Prostate gland (tissue), 2 donors: ENCODE measurements at regions not wholly inside any gene's neighbourhood (a gene's known extent, or its start where the extent isn't known, plus 50 kb on each side); places are given as distances from the start of the nearest gene placed in this dataset.

Source experiments
- DNase-seq: peaks from one replicate; pipeline ENCODE4 v3.0.0-alpha.2; 2019; ENCODE audit warnings: low spot score
- H3K27ac ChIP-seq, 2 donors: fragments of 200-600 bp; sonication (generic); 2 replicates each; pipeline ENCODE4 v1.5.1; 2017 to 2019
- H3K27me3 ChIP-seq: fragments of 200-600 bp; sonication (generic); replicated peaks from 2 replicates; pipeline ENCODE4 v1.5.1; 2019; ENCODE audit not compliant: insufficient read depth
- H3K36me3 ChIP-seq, 2 donors: fragments of 200-600 bp; sonication (generic); 1 replicate in 1 of 2; 2 replicates in 1 of 2; pipeline versions ENCODE4 v1.5.1 to v1.8.1; 2017 to 2019
- H3K4me1 ChIP-seq: fragments of 200-600 bp; sonication (generic); replicated peaks from 2 replicates; pipeline ENCODE4 v1.5.1; 2019
- H3K4me3 ChIP-seq, 2 donors: fragments of 200-600 bp; sonication (generic); 2 replicates each; pipeline ENCODE4 v1.5.1; 2017 to 2019
- H3K9me3 ChIP-seq: fragments of 200-600 bp; sonication (generic); 2 replicates; pipeline ENCODE4 v1.5.1; 2017
- POLR2A ChIP-seq: fragments of 450-650 bp; IDR thresholded peaks from one replicate; pipeline ENCODE4 v1.6.1; 2016; ENCODE audit warnings: antibody characterized with exemption, mild to moderate bottlenecking
- POLR2AphosphoS5 ChIP-seq: sonication (generic); formaldehyde crosslinking; IDR thresholded peaks from one replicate; pipeline ENCODE4 v1.6.1; 2017; ENCODE audit warnings: antibody characterized with exemption
- WGBS: methylation state at CpG from one replicate; pipeline ENCODE4 v1.1.5; 2018; 5-methylcytosine and 5-hydroxymethylcytosine counted together
- intact Hi-C: fragments of 100-400 bp; cut with DNase I; formaldehyde crosslinking; loops from one replicate; pipeline ENCODE4 v1.14.2; 2022
- TF ChIP-seq, protein P1 (sequence below), 4 experiments: fragments of 200-600 bp in 2 of 4; fragments of 450-650 bp in 2 of 4; sonication (generic) in 2 of 4; IDR thresholded peaks; 1 replicate in 3 of 4; 2 replicates in 1 of 4; pipeline ENCODE4 v1.5.1; 2016 to 2019; ENCODE audit warnings: antibody characterized with exemption in 4 of 4, mild to moderate bottlenecking in 2 of 4, moderate library complexity in 2 of 4

DNA sequence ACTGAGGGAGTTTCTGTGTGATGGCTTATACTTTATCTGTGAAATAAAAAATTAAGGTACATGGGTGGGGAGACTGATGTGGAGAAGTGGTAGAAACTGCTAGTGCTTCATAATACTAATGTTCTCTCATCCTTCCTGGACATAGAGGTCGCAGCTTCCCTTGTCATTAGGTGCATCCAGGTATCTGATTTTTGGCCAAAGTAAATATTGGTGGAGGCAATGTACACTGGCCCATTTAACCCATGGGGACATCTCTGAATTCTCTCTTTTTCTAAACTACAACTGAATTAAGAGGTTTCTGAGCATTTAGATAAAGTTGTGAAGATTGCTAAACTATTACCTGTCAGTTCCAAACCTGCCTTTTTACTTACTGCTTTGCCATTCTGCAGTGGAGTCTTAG lies 140.9 kb upstream of the CHORDC1 start:
- no peaks in the 10 kb centered on the region for H3K27me3 ChIP-seq
- no peaks in the 10 kb centered on the region for H3K36me3 ChIP-seq
- intact Hi-C loops: no loop called here
- no peak overlapping the region for H3K4me3 ChIP-seq
- DNase-seq: no peak
- TF ChIP-seq, protein P1, sequence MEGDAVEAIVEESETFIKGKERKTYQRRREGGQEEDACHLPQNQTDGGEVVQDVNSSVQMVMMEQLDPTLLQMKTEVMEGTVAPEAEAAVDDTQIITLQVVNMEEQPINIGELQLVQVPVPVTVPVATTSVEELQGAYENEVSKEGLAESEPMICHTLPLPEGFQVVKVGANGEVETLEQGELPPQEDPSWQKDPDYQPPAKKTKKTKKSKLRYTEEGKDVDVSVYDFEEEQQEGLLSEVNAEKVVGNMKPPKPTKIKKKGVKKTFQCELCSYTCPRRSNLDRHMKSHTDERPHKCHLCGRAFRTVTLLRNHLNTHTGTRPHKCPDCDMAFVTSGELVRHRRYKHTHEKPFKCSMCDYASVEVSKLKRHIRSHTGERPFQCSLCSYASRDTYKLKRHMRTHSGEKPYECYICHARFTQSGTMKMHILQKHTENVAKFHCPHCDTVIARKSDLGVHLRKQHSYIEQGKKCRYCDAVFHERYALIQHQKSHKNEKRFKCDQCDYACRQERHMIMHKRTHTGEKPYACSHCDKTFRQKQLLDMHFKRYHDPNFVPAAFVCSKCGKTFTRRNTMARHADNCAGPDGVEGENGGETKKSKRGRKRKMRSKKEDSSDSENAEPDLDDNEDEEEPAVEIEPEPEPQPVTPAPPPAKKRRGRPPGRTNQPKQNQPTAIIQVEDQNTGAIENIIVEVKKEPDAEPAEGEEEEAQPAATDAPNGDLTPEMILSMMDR (IDR thresholded peaks at IDR 0.05): no peak
- TF ChIP-seq POLR2A (no peak), POLR2AphosphoS5 (no peak)
- no peak overlapping the region for H3K27ac ChIP-seq
- H3K4me1 ChIP-seq: no peaks in the 10 kb centered on the region
- no peaks in the 10 kb centered on the region for H3K9me3 ChIP-seq
- WGBS: 56% methylated on average over 1 of the region's 1 CpG

DNA sequence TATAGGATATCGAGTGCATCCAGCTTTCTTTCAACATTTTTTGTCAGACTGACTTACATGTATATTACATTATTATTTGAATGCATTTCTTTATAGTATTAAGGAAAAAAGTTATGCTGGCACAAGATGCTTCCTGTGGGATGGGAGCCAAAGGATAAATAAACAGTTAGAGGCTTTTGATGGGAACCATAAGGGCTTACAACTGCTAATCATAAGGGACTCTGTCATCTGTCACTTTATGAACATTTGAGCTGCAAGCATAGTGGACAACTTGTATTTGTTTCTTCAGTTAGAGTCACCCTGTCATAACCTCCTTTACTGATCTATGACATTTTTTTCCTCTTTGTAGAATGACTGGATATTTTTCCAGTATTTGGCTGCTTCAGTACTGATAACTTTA lies 132.4 kb upstream of the CHORDC1 start:
- 73% methylated on average over 1 of the region's 1 CpG for WGBS

DNA sequence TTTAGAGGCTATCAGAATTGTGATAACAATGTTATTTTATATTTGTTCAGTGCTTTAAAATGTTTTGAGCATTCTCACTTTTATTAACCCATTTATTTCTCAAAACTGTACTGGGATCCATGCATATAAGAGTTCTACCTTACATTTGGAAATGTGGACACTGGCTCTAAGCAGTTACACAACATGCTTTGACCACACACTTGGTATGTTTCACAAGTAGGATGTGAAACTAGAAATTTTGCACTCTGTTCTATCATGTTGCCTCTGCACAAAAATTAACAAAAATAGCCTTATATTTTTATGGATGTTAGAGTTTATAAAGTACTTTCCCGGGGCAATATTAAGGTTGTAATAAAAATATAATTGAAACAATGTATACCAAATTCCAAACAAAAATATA lies 126.9 kb upstream of the CHORDC1 start:
- no peaks in the 10 kb centered on the region for H3K9me3 ChIP-seq
- no peak for DNase-seq
- H3K27me3 ChIP-seq: no peaks in the 10 kb centered on the region
- no peaks in the 10 kb centered on the region for H3K4me1 ChIP-seq
- intact Hi-C loops: no loop called here
- WGBS: 87% methylated on average over 1 of the region's 1 CpG
- H3K4me3 ChIP-seq: no peak overlapping the region
- no peaks in the 10 kb centered on the region for H3K36me3 ChIP-seq
- TF ChIP-seq POLR2AphosphoS5 (no peak), POLR2A (no peak)
- TF ChIP-seq, protein P1 (IDR thresholded peaks at IDR 0.05): no peak
- no peak overlapping the region for H3K27ac ChIP-seq

More for the DNA sequence above, 132.4 kb upstream of the CHORDC1 start:
- no peak overlapping the region for H3K4me3 ChIP-seq
- no peaks in the 10 kb centered on the region for H3K27me3 ChIP-seq
- no peaks in the 10 kb centered on the region for H3K9me3 ChIP-seq
- no peak overlapping the region for H3K27ac ChIP-seq
- TF ChIP-seq, protein P1 (IDR thresholded peaks at IDR 0.05): no peak
- no peak for TF ChIP-seq POLR2AphosphoS5
- no peak for TF ChIP-seq POLR2A
- no peak for DNase-seq
- no peaks in the 10 kb centered on the region for H3K4me1 ChIP-seq
- H3K36me3 ChIP-seq: no peaks in the 10 kb centered on the region
- intact Hi-C loops: no loop called here

DNA sequence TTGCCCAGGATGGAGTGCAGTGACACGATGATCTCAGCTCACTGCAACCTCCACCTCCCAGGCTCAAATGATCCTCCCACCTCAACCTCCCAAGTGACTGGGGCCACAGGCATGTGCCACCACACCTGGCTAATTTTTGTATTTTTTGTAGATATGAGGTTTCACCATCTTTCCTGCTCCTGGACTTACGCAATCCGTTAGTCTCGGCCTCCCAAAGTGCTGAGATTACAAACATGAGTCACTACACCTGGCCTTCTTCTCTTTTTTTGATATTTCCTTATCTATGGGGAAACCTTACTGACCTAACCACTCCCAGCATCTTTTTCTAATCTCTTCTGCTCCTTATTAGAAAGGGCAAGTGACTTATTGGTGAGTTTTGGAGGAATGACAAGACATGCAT lies 121.7 kb upstream of the CHORDC1 start:
- WGBS: 85% methylated on average over 4 of the region's 4 CpGs
- Histone ChIP-seq H3K27me3 (no peaks in the 10 kb centered on the region), H3K4me1 (no peaks in the 10 kb centered on the region), H3K27ac (no peak overlapping the region), H3K9me3 (no peaks in the 10 kb centered on the region), H3K4me3 (no peak overlapping the region), H3K36me3 (no peaks in the 10 kb centered on the region)
- intact Hi-C loops: no loop called here
- TF ChIP-seq POLR2A: no peak
- no peak for TF ChIP-seq POLR2AphosphoS5
- TF ChIP-seq, protein P1 (IDR thresholded peaks at IDR 0.05): no peak
- DNase-seq: no peak

DNA sequence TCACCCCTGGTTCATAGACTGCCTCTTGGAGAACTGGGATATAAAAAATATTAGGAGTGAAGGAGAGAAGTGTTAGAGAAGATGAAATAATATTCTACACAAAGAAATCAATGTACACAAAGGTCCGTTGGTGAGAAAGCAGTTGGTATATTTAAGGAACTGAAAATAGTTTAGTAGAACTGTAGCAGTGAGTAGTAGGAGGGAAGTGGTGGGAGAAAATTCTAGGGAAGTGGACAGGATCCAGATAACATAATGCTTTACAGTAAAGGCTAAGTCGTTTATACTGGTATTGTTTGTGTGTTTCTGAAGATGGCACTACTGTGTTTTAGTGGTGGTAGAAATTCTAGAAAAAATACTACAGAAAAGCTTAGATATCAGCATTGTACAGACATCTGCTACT lies 120.8 kb upstream of the CHORDC1 start:
- H3K9me3 ChIP-seq: no peaks in the 10 kb centered on the region
- no peak overlapping the region for H3K4me3 ChIP-seq
- no peaks in the 10 kb centered on the region for H3K27me3 ChIP-seq
- no peaks in the 10 kb centered on the region for H3K36me3 ChIP-seq
- intact Hi-C loops: no loop called here
- WGBS: 52% methylated on average over 2 of the region's 2 CpGs
- H3K27ac ChIP-seq: no peak overlapping the region
- TF ChIP-seq, protein P1 (IDR thresholded peaks at IDR 0.05): no peak
- no peak for TF ChIP-seq POLR2A
- no peak for TF ChIP-seq POLR2AphosphoS5
- H3K4me1 ChIP-seq: no peaks in the 10 kb centered on the region
- no peak for DNase-seq
